ENCODE measurements at regions not wholly inside any gene's neighbourhood (a gene's known extent, or its start where the extent isn't known, plus 50 kb on each side); places are given as distances from the start of the nearest gene placed in this dataset.

- Histone ChIP-seq H3K27ac (no peak overlapping the region), H3K36me3 (replicated peaks) (no peaks in the 10 kb centered on the region), H3K4me3 (ENCODE audit: low read depth, low read length) (no peak overlapping the region), H3K27me3 (replicated peaks) (no peaks in the 10 kb centered on the region)
- TF ChIP-seq CTCF (IDR thresholded peaks at IDR 0.05; ENCODE audit: low read depth, low read length, missing control alignments): no peak
- in situ Hi-C loops (cut with HindIII; ENCODE audit: low pct_ligation_motif_present, low sequenced_read_pairs): no loop called here
- no peak for DNase-seq
These were observed 1612.1 kb upstream of the GOT2 start for GRCh38 chr16:60346256-60346655.

GRCh38 chr16:60337671-60338070 lies 1603.6 kb upstream of the GOT2 start:
- Histone ChIP-seq H3K36me3 (replicated peaks) (no peaks in the 10 kb centered on the region), H3K27ac (no peak overlapping the region)
- in situ Hi-C loops (cut with HindIII; ENCODE audit: low pct_ligation_motif_present, low sequenced_read_pairs): no loop called here

GRCh38 chr16:60331168-60331567 lies 1597.1 kb upstream of the GOT2 start:
- DNase-seq: no peak
- no peak overlapping the region for H3K4me3 ChIP-seq (ENCODE audit: low read depth, low read length)
- no peaks in the 10 kb centered on the region for H3K36me3 ChIP-seq (replicated peaks)
- no peaks in the 10 kb centered on the region for H3K27me3 ChIP-seq (replicated peaks)
- no peak overlapping the region for H3K27ac ChIP-seq
- no peak for TF ChIP-seq CTCF (IDR thresholded peaks at IDR 0.05; ENCODE audit: low read depth, low read length, missing control alignments)
- in situ Hi-C loops (cut with HindIII; ENCODE audit: low pct_ligation_motif_present, low sequenced_read_pairs): no loop called here

More at GRCh38 chr16:60337671-60338070, 1603.6 kb upstream of the GOT2 start:
- Histone ChIP-seq H3K4me3 (ENCODE audit: low read depth, low read length) (no peak overlapping the region), H3K27me3 (replicated peaks) (no peaks in the 10 kb centered on the region)
- TF ChIP-seq CTCF (IDR thresholded peaks at IDR 0.05; ENCODE audit: low read depth, low read length, missing control alignments): no peak
- DNase-seq: no peak

GRCh38 chr16:60329108-60329507 lies 1595.0 kb upstream of the GOT2 start:
- in situ Hi-C loops (cut with HindIII; ENCODE audit: low pct_ligation_motif_present, low sequenced_read_pairs): no loop called here
- TF ChIP-seq CTCF (IDR thresholded peaks at IDR 0.05; ENCODE audit: low read depth, low read length, missing control alignments): no peak
- Histone ChIP-seq H3K27ac (no peak overlapping the region), H3K36me3 (replicated peaks) (no peaks in the 10 kb centered on the region), H3K4me3 (ENCODE audit: low read depth, low read length) (no peak overlapping the region), H3K27me3 (replicated peaks) (no peaks in the 10 kb centered on the region)
- DNase-seq: no peak

GRCh38 chr16:60328152-60328551 lies 1594.0 kb upstream of the GOT2 start:
- in situ Hi-C loops (cut with HindIII; ENCODE audit: low pct_ligation_motif_present, low sequenced_read_pairs): no loop called here
- H3K36me3 ChIP-seq (replicated peaks): no peaks in the 10 kb centered on the region
- DNase-seq: no peak
- no peaks in the 10 kb centered on the region for H3K27me3 ChIP-seq (replicated peaks)
- H3K27ac ChIP-seq: no peak overlapping the region
- no peak for TF ChIP-seq CTCF (IDR thresholded peaks at IDR 0.05; ENCODE audit: low read depth, low read length, missing control alignments)
- no peak overlapping the region for H3K4me3 ChIP-seq (ENCODE audit: low read depth, low read length)

GRCh38 chr16:60318486-60318885 lies 1584.4 kb upstream of the GOT2 start:
- Histone ChIP-seq H3K4me3 (ENCODE audit: low read depth, low read length) (no peak overlapping the region), H3K27me3 (replicated peaks) (no peaks in the 10 kb centered on the region), H3K36me3 (replicated peaks) (no peaks in the 10 kb centered on the region), H3K27ac (no peak overlapping the region)
- DNase-seq: no peak
- in situ Hi-C loops (cut with HindIII; ENCODE audit: low pct_ligation_motif_present, low sequenced_read_pairs): no loop called here
- no peak for TF ChIP-seq CTCF (IDR thresholded peaks at IDR 0.05; ENCODE audit: low read depth, low read length, missing control alignments)
